Endothelial cell of umbilical vein (primary cell): ENCODE measurements at regions not wholly inside any gene's neighbourhood (a gene's known extent, or its start where the extent isn't known, plus 50 kb on each side); places are given as distances from the start of the nearest gene placed in this dataset.

Experiments used
- GATA2 ChIP-seq: IDR thresholded peaks from 2 replicates; pipeline ENCODE4 v1.7.0; 2011; ENCODE audit warnings: low read depth, mild to moderate bottlenecking, moderate library complexity, mixed read lengths, low read length; ENCODE audit not compliant: insufficient read length, insufficient read depth
- POLR2A ChIP-seq: IDR thresholded peaks from 2 replicates; pipeline ENCODE4 v1.6.1; 2012; ENCODE audit warnings: low read depth, mild to moderate bottlenecking, control low read depth, low read length

DNA sequence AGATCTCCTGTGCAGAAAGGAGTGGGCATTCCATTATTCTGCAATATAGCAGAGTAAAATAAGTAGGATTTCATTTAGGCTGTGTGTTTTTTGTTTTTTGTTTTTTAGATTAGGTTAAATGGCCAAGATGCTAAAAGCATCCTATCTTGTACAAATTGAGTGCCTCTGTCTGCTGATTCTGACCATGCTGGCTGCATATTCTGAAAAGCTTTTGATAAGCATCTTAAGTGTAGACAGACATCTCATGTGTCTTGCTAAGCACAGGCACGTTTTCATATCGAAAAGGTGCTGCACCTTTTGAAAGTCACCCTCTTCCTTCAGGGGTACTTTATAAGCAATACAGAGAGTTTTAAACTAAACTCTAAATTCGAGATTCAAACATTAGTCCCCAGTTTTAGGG lies 74.0 kb upstream of the BCL11A start:
- TF ChIP-seq GATA2, result no peak
- no peak for TF ChIP-seq POLR2A
